ENCODE measurements at regions not wholly inside any gene's neighbourhood (a gene's known extent, or its start where the extent isn't known, plus 50 kb on each side); places are given as distances from the start of the nearest gene placed in this dataset.

- Histone ChIP-seq H3K36me3 (ENCODE audit: insufficient read depth, low read length) (no peaks in the 10 kb centered on the region), H3K27ac (ENCODE audit: low read length) (no peak overlapping the region), H3K4me2 (ENCODE audit: low read length) (no peak overlapping the region), H3K27me3 (ENCODE audit: insufficient read depth, low read depth, low read length) (no peaks in the 10 kb centered on the region), H3K9me2 (ENCODE audit: insufficient read depth, low read length) (no peaks in the 10 kb centered on the region), H3F3A (ENCODE audit: insufficient read depth, low read length, poor library complexity, severe bottlenecking) (no peaks in the 10 kb centered on the region), H3K4me3 (ENCODE audit: low read length) (no peak overlapping the region), H3K9me3 (ENCODE audit: low read length) (no peaks in the 10 kb centered on the region), H3K9ac (ENCODE audit: low read length) (no peak overlapping the region), H3K79me2 (replicated peaks; ENCODE audit: insufficient read depth, low read length) (no peaks in the 10 kb centered on the region), H2AFZ (ENCODE audit: low read depth, low read length) (no peak overlapping the region), H4K20me1 (ENCODE audit: insufficient read depth) (no peaks in the 10 kb centered on the region)
- TF ChIP-seq POLR2AphosphoS5 (IDR thresholded peaks at IDR 0.05) (no peak), CTCF (IDR thresholded peaks at IDR 0.05; ENCODE audit: poor library complexity, severe bottlenecking) (no peak), TAF1 (IDR thresholded peaks at IDR 0.05; ENCODE audit: low read depth) (no peak), RAD21 (conservative IDR thresholded peaks at IDR 0.05) (no peak), EP300 (conservative IDR thresholded peaks at IDR 0.05; ENCODE audit: poor library complexity, severe bottlenecking) (no peak), SMC3 (conservative IDR thresholded peaks at IDR 0.05; ENCODE audit: poor library complexity) (no peak), EZH2 (IDR thresholded peaks at IDR 0.05; ENCODE audit: borderline replicate concordance, insufficient read depth, low read length, poor library complexity, severe bottlenecking) (no peak), REST (IDR thresholded peaks at IDR 0.05; ENCODE audit: borderline replicate concordance) (no peak), MXI1 (conservative IDR thresholded peaks at IDR 0.05; ENCODE audit: poor library complexity, severe bottlenecking) (no peak)
Measured at GRCh38 chr14:26377150-26377549, 220.7 kb downstream of the NOVA1 start.

- Histone ChIP-seq H2AFZ (ENCODE audit: low read depth, low read length) (no peak overlapping the region), H4K20me1 (ENCODE audit: insufficient read depth) (no peaks in the 10 kb centered on the region), H3K36me3 (ENCODE audit: insufficient read depth, low read length) (no peaks in the 10 kb centered on the region), H3F3A (ENCODE audit: insufficient read depth, low read length, poor library complexity, severe bottlenecking) (no peaks in the 10 kb centered on the region), H3K27me3 (ENCODE audit: insufficient read depth, low read depth, low read length) (no peaks in the 10 kb centered on the region), H3K79me2 (replicated peaks; ENCODE audit: insufficient read depth, low read length) (no peaks in the 10 kb centered on the region), H3K9me3 (ENCODE audit: low read length) (no peaks in the 10 kb centered on the region), H3K9ac (ENCODE audit: low read length) (no peak overlapping the region), H3K9me2 (ENCODE audit: insufficient read depth, low read length) (no peaks in the 10 kb centered on the region), H3K27ac (ENCODE audit: low read length) (no peak overlapping the region), H3K4me2 (ENCODE audit: low read length) (no peak overlapping the region), H3K4me3 (ENCODE audit: low read length) (no peak overlapping the region)
- TF ChIP-seq SMC3 (conservative IDR thresholded peaks at IDR 0.05; ENCODE audit: poor library complexity) (no peak), REST (IDR thresholded peaks at IDR 0.05; ENCODE audit: borderline replicate concordance) (no peak), MXI1 (conservative IDR thresholded peaks at IDR 0.05; ENCODE audit: poor library complexity, severe bottlenecking) (no peak), CTCF (IDR thresholded peaks at IDR 0.05; ENCODE audit: poor library complexity, severe bottlenecking) (no peak), EZH2 (IDR thresholded peaks at IDR 0.05; ENCODE audit: borderline replicate concordance, insufficient read depth, low read length, poor library complexity, severe bottlenecking) (no peak), POLR2AphosphoS5 (IDR thresholded peaks at IDR 0.05) (no peak), TAF1 (IDR thresholded peaks at IDR 0.05; ENCODE audit: low read depth) (no peak), RAD21 (conservative IDR thresholded peaks at IDR 0.05) (no peak), EP300 (conservative IDR thresholded peaks at IDR 0.05; ENCODE audit: poor library complexity, severe bottlenecking) (no peak)
Measured at GRCh38 chr14:26370115-26370514, 227.7 kb downstream of the NOVA1 start.

Data from neural cell (in vitro differentiated cells).